Loucy (cell line): ENCODE measurements at regions not wholly inside any gene's neighbourhood (a gene's known extent, or its start where the extent isn't known, plus 50 kb on each side); places are given as distances from the start of the nearest gene placed in this dataset.

ENCODE experiments used
- EZH2phosphoT487 ChIP-seq: fragments of 200-600 bp; IDR thresholded peaks from 2 replicates; pipeline ENCODE4 v1.6.1; 2018; ENCODE audit warnings: antibody characterized with exemption, mild to moderate bottlenecking, moderate library complexity, borderline replicate concordance
- TF ChIP-seq, protein P1 (sequence below): fragments of 200-600 bp; sonication (generic); conservative IDR thresholded peaks from 2 replicates; pipeline ENCODE4 v1.5.1; 2014; ENCODE audit warnings: mild to moderate bottlenecking, antibody characterized with exemption, low read length

DNA sequence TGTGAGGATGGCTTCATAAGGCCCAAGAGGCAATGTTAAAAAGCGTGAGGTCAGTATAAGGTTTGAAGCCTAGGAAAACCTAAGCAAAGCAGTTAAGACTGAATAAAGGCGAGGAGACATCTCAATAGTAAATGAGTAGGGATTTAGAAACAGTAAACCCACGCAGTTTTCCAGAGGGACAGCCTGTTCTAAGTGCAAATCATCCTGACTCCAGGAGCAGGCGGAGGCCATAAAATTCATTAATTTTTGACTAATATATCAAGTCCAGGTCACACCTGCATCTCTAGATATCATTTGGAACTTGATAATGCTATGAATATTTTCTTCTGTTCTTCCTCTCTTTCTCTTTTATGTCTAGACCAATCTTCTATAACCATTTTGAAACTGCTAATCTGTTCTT, 597.0 kb upstream of the RGS18 start:
- TF ChIP-seq, protein P1, sequence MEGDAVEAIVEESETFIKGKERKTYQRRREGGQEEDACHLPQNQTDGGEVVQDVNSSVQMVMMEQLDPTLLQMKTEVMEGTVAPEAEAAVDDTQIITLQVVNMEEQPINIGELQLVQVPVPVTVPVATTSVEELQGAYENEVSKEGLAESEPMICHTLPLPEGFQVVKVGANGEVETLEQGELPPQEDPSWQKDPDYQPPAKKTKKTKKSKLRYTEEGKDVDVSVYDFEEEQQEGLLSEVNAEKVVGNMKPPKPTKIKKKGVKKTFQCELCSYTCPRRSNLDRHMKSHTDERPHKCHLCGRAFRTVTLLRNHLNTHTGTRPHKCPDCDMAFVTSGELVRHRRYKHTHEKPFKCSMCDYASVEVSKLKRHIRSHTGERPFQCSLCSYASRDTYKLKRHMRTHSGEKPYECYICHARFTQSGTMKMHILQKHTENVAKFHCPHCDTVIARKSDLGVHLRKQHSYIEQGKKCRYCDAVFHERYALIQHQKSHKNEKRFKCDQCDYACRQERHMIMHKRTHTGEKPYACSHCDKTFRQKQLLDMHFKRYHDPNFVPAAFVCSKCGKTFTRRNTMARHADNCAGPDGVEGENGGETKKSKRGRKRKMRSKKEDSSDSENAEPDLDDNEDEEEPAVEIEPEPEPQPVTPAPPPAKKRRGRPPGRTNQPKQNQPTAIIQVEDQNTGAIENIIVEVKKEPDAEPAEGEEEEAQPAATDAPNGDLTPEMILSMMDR = no peak
- no peak for TF ChIP-seq EZH2phosphoT487
